ENCODE measurements at regions not wholly inside any gene's neighbourhood (a gene's known extent, or its start where the extent isn't known, plus 50 kb on each side); places are given as distances from the start of the nearest gene placed in this dataset.

DNA sequence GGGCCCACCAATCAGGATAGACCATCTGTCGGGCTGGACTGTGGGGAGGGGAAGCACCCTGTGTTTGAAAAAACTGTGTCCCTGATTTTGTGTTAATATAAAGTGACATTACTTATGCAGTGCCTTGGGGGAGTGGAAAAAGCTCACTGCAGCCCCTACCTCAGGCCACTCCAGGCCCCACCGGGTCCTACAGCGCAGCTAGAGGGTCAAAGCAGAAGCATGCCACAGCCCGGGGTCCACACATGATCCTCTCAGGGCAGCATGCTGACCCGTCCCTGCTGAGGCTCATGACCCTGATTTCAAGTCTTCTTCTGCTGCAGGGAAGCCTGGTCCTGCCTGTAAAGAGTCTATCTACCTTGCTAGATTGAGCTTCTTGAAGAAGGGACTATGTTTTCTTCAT lies 133.0 kb upstream of the PLCB4 start:
- DNase-seq (ENCODE audit: low read depth) = no peak
- no peak for TF ChIP-seq CTCF (IDR thresholded peaks at IDR 0.05; ENCODE audit: control insufficient read depth, insufficient read depth, low read depth, low read length, missing control alignments)
- H3K4me3 ChIP-seq (ENCODE audit: control insufficient read depth, low read depth, low read length) = no peak overlapping the region

DNA sequence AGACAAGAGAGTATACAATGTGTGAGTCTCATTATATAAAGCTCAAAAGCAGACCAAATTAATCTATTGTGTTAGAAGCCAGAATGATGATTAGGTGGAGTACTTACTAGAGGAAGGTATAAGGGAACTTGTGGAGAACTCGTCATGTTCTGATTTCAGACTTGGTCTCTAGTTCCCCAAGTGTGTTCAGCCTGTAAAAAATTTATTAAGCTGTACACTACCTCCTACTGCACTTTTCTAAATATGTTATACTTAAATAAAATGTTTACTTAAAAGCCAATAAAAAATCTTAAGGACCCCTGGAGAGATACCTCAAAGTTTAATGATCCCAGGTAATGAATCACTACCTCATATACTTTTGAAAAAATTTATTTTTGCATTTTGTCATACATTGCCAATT lies 130.4 kb upstream of the PLCB4 start:
- no peak for TF ChIP-seq CTCF (IDR thresholded peaks at IDR 0.05; ENCODE audit: control insufficient read depth, insufficient read depth, low read depth, low read length, missing control alignments)
- no peak overlapping the region for H3K4me3 ChIP-seq (ENCODE audit: control insufficient read depth, low read depth, low read length)
- DNase-seq (ENCODE audit: low read depth) = no peak

GRCh38 chr20:8940326-8940725 lies 128.6 kb upstream of the PLCB4 start:
- H3K4me3 ChIP-seq (ENCODE audit: control insufficient read depth, low read depth, low read length) = no peak overlapping the region
- no peak for DNase-seq (ENCODE audit: low read depth)
- no peak for TF ChIP-seq CTCF (IDR thresholded peaks at IDR 0.05; ENCODE audit: control insufficient read depth, insufficient read depth, low read depth, low read length, missing control alignments)

DNA sequence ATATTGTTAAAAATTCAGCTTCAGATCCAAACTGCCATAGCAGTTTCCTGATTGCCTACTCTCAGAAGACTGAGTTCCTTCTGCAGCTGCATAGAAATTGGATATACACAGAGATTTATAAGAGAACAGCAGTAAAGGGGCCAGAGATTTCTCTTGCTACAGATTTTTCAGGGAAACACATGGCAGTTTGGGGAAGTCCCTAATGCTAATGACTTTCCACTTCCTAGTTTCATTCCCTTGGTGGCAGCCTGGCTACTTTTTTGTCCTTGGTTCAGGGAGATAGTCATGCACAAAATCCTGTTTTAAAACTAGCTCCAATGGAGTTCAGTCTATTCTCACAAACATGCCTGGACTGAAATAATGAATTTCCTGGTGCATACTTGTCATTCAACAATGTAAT lies 125.3 kb upstream of the PLCB4 start:
- no peak overlapping the region for H3K4me3 ChIP-seq (ENCODE audit: control insufficient read depth, low read depth, low read length)
- no peak for TF ChIP-seq CTCF (IDR thresholded peaks at IDR 0.05; ENCODE audit: control insufficient read depth, insufficient read depth, low read depth, low read length, missing control alignments)
- no peak for DNase-seq (ENCODE audit: low read depth)

GRCh38 chr20:8946036-8946940 lies 122.6 kb upstream of the PLCB4 start:
- H3K4me3 ChIP-seq (ENCODE audit: control insufficient read depth, low read depth, low read length) = no peak overlapping the region
- no peak for TF ChIP-seq CTCF (IDR thresholded peaks at IDR 0.05; ENCODE audit: control insufficient read depth, insufficient read depth, low read depth, low read length, missing control alignments)
- peak; percentile 57 for DNase-seq (ENCODE audit: low read depth)

DNA sequence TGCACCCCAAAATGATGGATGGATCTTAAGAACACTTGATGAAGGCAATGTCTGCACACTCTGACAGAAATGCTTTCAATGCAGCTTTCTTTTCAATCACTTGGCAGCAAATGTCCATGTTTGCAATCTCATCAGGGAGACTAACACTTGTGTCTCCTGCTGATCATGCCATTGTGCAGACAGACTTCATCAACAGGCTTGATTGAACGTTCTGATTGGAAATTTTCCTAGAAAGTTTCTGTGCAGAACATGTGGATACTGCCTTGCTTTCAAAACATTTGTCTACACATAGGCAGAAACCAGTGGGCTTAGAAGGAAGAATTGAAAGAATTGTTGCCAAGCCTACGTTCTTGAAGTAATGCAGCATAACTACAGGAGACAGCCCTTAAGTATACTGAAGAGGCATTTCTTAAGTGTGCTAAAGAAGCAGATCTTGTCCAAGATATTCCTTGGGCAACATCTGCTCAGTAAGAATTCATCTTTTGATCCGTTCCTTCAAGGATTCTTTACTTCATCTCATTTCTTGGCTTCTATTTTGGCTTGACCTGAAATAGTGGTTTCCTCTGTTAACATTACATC lies 120.4 kb upstream of the PLCB4 start:
- TF ChIP-seq CTCF (IDR thresholded peaks at IDR 0.05; ENCODE audit: control insufficient read depth, insufficient read depth, low read depth, low read length, missing control alignments) = no peak
- DNase-seq (ENCODE audit: low read depth) = no peak

More for the DNA sequence above, 120.4 kb upstream of the PLCB4 start:
- H3K4me3 ChIP-seq (ENCODE audit: control insufficient read depth, low read depth, low read length) = no peak overlapping the region

Data from AG09309 (cell line).